SIG-M5 treated with dmso at 0.1 percent for 504 hours (cell line): ENCODE measurements at regions not wholly inside any gene's neighbourhood (a gene's known extent, or its start where the extent isn't known, plus 50 kb on each side); places are given as distances from the start of the nearest gene placed in this dataset.
"Not testable (repeated sequence)": the region's sequence is repeated elsewhere in the genome, so short reads cannot be mapped to it uniquely, and the experiment has no call there.

Experiments
- DNase-seq: peaks from one replicate; lab custom pipeline; 2025; ENCODE audit not compliant: unreplicated experiment; lab: John Stamatoyannopoulos, UW

DNA sequence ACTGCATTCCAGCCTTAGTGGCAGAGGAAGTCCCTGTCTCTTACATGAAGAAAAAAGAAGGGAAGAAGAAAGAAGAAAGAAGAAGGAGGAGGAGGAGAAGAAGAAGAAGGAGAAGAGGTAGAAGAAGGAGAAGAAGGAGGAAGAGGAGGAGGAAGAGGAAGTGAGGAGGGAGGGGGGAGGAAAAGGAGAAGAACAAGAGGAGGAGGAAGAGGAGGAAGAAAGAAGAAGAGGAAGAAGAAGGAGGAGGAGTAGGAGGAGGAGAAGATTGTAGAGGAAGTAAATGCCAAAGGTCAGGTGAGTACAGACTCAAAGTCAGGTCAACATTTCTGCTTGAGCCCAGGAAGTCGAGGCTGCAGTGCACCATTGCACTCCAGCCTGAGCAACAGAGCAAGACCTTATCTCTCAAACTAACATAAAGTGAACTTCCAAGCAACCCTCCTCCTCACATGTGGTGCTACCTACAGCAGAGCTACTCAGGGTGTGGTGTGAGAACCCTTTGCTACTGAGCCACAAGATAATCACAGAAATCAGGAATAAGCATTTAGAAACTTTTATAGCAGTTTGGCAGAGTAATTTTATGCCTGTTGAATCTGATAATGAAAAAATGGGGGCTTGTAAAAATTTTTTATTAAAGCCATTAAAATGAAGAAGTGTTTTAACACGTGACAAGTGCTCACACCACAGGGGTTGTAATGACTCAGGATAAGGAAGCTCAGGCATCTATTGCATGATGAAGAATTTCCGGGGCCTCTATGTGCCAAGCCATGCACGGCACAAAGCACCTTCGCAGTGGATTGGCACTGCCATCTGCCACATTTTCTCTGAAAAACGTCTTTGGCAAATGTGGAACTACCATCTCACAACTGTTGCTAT is 224.9 kb upstream of the AUTS2 start:
- DNase-seq = no peak

DNA sequence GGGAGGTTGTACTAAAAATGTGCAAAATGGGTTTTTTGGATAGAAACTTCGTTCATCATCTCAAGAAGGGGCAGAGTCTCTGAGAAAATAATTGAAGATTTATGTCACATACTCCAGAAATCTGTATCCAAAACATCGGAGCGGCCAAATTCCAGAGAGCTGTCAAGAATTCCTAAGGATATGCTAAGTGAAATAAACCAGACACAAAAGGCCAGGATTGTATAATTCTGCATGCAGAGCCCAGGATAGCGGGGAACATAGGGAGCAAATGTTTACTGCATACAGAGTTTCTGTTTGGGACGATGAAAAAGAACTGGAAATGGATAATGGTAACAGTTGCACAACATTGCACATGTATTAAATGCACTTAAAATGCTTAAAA is 224.2 kb upstream of the AUTS2 start:
- no peak for DNase-seq

DNA sequence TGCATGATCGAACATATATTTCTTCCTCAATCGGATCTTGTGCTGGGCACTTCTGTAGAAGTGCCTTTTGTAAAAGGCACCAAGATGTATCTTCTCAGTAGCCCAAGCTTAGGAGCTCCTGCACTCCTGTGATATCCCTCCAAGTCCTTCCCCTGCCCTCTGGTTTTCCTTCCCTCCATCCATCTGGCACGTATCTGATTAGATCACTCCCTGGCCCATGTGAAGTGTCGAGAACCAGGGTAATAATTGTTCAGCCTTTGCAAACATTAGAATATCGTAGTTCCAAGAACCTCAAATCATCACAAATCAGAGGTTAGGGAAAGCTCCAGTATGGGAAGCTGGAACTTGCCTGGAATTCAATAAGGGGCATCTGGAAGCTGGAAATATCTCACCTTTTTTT is 221.1 kb upstream of the AUTS2 start:
- DNase-seq = no peak

DNA sequence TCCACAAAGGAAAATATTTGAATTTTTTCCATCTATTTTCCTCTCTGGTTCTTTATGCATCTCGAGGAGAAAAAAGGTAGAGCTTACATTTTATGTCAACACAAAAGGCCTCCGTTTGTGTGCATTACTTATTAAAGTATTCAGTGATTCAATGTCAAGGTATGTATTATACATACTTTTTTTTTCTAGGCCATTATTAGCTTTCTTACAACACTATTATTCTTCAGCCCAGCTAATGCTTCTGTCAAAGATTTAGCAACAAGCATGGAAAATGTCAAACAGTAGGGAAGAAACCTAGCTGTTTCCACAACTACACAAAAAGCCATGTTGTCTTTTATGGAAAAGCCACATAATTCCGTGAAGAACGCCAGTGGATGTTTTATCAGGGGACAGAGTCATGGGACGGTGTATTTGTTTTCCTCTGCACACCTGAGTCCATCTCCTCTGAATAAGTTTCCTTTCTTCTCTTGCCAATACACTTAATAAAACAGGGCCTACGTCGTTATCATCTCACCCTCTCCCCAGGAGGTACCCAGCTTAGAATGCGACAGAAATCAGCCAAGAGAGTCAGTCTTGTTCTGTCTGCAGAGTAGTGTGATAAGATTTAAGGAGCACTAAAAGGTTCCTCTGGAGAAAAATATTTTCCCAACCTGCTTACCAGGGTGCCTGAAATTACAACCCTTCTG is 209.7 kb upstream of the AUTS2 start:
- no peak for DNase-seq

DNA sequence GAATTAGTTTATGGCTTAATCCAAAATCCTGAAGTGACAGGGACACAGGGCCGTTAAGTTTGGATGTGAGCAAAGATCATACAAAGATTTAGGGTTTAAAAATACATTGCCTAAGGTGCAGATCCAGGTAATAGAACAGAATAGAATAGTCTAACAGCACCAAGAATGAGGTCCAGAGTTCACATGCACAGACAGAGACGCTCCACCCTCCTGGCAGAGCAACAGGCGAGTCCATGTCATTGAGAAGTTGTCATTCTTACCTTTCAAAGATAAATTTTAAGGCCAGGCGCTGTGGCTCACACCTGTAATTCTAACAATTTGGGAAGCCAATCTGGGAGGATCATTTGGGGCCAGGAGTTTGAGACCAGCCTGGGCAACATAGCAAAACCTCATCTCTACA is 209.1 kb upstream of the AUTS2 start:
- no peak for DNase-seq

DNA sequence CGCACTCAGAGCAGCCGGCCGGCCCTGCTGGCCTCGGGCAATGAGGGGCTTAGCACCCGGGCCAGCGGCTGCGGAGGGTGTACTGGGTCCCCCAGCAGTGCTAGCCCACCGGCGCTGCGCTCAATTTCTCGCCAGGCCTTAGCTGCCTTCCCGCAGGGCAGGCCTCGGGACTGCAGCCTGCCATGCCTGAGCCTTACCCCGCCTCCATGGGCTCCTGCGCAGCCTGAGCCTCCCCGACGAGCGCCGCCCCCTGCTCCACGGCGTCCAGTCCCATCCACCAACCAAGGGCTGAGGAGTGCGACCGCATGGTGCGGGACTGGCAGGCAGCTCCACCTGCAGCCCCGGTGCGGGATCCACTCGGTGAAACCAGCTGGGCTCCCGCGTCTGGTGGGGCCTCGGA is 204.4 kb upstream of the AUTS2 start:
- DNase-seq = not testable (repeated sequence)

DNA sequence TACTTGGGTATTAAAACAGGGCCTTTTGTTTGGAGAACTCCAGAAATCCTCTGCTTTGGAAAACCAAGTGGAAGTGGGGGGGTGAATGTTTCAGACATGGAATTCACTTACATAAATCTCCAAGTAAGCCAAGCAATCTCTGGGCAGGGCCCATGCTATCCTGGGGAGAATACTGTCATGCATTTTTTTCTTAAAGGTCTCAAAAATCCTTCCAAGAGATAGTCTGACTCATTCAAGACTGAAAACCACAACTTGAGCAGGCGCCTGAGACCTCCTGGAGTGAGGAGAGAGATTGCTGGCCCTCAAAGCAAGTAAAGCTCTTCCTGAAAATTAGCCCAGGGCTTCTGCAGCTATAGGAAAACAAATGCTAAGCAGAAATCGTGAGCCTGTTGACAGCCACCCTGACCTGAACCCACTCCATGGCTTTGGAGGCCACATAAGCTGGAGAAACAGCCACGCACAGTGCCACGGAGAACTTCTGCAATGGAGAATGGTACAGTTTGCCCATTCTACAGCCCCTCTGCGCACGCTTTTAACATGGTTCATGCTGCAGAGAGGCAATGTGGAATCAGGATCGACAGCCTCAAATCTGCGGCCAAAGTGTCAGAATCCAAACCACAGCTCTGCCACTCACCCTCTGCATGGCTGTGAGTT is 203.1 kb upstream of the AUTS2 start:
- no peak for DNase-seq

DNA sequence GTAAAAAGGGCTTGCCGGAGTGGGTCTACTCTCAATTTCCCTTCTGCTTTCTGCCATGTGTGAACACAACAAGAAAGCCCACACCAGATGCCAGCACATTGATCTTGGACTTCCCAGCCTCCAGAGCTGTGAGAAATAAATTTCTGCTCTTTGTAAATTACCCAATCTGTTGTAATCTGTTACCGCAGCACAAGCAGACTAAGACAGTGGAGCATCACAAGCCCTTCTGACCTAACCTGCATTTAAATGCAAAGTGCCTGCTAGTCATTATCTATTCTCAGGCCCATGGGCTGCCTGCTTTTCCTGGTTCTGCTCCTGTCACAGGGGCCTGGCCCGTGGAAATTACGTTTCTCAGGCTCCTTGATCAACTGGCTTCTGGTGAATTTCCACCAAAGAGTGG is 199.3 kb upstream of the AUTS2 start:
- DNase-seq = no peak

DNA sequence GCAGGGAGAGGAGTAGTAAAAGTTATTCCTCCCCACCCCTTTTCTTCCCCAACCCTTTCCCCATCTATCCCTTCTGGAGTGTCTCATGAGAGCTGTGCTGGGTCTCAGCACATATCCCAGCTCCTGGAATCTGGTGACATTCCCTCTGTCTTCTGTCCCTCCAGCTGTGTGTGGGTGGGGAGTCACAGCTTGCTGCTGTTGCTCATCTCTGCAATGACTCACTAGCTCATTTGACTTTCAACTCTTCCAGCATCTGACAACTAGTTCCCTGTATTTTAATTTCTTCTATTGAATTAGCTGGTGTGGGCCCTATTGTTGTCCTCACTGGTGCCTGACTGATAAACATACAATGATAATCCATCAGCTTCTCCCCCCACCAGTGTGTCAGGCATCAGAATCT is 198.9 kb upstream of the AUTS2 start:
- DNase-seq = no peak

DNA sequence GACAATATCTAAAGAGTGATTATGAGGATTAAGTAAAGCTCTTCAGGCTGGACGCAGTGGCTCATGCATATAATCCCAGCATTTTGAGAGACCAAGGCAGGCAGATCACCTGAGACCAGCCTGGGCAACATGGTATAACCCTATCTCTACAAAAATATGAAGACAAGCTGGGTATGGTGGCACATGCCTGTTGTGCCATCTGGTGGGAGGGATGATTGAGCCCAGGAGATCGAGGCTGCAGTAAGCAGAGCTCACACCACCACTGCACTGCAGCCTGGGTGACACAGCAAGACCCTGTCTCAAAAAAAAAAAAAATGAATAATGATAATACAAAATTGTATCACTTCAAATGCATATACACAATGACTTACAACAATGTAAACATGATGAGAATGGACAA is 195.6 kb upstream of the AUTS2 start:
- no peak for DNase-seq

DNA sequence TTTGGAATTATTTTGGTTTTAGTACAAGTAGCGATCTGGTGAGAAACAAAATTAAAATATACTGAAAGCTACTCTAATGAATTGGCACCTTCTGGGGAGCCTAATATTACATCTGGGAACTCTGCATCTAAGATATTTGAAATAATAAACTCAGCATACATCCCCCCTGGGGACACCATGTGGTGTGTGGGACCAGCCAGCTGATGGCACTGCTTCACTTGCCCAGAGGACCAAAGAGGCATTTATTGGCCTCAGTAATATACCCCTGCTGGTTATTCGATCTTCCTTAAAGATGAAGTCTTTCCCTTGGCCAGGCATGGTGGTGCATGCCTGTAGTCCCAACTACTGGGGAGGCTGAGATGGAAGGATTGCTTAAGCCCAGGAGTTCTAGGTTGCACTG is 195.1 kb upstream of the AUTS2 start:
- no peak for DNase-seq

DNA sequence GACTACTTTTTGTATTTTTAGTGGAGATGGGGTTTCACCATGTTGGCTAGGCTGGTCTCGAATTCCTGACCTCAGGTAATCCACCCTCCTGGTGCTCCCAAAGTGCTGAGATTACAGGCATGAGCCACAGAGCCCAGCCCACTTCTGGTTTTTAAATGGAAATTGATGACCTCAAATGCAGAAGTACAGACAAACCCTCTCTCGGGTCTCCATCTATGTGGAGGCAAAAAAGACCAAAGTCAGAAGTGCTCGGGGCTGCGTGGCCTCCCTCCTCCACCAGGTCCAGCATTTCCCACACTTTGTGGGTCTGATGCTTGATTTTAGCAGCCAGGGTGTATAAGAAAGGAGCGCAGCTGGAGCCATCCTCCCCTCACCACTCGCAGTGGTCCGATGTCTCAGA is 187.3 kb upstream of the AUTS2 start:
- no peak for DNase-seq

DNA sequence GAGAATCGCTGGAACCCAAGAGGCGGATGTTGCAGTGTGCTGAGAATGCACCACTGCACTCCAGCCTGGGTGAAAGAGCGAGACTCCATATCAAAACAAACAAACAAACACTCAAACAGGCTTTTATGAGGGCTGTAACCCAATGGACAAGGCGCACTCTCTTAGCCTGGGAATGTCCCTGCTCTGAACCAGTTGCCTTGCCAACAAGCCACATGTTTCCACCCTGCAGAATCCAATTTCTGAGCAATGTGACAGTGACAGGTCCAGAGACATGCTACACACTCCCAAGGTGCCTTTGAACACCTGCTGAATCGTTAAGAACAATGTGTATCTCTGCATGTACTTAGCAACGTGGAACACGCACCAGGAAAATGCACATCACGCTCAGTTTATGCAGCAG is 186.8 kb upstream of the AUTS2 start:
- no peak for DNase-seq

DNA sequence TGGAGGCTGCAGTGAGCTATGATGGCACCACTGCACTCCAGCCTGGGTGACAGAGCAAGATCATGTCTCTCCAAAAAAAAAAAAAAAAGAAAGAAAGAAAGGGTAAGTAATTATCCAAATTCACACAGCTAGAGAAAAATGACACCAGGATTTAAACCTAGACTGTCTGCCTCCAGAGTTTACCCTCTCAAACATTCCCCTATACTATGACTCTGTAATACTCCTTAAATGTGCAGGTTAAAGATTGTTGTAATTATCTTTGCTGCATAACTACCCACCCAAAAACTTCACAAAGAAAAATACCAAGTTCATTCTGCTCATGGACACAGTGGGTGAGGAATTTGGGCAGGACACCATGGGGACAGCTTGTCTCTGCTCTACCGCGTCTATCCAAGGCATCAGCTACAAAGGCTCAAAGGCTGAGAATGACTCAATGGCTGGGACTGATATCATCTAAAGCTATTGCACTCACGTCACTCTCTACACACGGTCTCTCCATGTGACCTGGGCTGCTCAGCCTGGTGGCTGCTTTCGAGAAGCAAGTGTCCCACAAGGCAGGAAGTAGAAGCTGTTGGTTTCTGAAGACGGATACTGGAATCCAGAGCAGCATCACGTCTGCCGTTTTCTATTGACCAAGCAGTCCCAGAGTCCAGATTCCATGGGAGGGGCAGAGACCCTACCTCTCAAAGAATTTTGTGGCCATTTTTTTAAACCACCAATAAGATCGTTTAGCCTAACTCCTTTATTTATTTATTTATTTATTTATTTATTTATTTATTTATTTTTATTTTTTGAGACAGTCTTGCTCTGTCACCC is 185.7 kb upstream of the AUTS2 start:
- peak; percentile 84 for DNase-seq

DNA sequence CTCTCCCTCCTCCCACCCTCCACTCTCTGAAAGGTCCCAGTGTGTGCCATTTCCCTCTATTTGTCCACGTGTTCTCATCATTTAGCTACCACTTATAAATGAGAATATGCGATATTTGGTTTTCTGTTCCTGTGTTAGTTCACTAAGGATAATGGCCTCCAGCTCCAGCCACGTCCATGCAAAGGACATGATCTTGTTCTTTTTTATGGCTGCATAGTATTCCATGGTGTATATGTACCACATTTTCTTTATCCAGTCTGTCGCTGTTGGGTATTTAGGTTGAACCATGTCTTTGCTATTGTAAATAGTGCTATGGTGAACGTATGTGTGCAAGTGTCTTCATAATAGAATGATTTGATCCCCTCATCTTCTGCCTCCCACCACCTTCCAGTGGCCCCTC is 183.7 kb upstream of the AUTS2 start:
- DNase-seq = no peak

DNA sequence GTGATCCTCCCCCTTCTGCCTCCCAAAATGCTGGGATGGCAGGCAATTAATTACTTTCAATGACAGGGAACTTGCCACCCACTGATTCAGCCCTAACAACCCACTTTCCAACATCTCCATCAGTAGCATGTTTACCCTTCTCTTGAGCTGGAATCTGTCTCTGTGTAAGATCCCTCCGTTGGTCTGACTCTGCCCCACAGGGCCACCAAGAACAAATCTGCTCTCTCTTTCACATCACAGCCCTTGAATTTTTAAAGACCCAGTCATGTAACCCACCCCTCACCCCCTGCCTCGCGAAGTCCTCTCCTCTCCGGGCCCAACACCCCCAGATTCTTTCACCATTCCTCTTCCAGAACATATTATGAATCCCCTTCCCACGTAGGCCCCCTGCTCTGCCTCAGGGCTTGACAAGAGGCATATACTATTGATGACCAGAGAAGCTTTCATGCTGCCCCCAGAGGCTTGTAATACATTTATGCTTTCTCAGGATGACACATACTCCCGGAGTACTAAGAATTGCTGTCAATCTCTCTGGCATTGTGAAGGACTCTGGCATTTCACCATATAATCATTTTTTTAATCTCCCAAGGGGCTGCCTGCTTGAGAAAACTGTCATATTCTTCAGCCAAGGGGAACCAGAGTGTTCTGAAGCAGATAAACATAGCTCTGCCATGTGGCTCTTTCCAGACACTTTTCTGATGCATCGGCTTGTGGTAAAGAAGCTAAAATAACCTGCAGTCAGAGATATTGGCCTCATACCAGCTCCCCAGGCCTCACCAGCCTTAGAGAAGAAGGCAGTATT is 179.2 kb upstream of the AUTS2 start:
- no peak for DNase-seq

DNA sequence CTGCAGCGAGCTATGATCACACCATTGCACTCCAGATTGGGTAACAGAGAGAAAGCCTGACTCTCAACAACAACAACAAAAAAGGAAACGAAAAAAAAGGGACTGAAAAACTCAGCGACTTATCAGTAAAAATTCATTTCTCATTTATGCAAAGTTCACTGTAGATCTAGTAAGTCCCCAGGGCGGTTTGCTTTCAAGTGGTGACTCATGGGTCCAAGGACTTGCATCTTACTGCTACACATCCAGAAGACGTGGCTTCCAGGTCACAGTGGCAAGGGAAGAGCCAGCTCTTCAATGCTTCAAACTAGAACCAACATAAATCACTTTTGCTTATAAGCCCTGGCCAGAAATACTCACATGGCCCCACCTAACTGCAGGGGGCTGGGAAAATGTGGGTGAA is 178.3 kb upstream of the AUTS2 start:
- peak; percentile 1 for DNase-seq

DNA sequence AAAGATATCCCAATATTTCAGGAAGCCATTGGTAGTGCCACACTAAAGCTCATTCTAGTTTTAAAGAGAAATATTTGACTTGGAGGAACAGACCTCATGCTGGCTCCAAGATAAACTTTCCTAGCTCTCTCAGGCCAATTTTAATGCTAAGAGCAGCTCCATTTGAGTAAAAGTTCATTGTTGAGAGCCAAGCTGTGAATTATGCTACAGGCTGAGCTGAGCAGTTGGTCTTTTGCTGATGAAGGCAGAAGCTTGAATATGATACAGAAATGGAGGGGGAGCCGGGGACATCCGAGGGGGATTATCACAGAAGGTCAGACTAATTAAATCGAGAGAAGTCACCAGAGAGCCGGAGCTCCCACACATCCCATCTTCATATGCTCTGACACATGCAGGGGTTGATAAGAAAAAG is 175.7 kb upstream of the AUTS2 start:
- DNase-seq = no peak

DNA sequence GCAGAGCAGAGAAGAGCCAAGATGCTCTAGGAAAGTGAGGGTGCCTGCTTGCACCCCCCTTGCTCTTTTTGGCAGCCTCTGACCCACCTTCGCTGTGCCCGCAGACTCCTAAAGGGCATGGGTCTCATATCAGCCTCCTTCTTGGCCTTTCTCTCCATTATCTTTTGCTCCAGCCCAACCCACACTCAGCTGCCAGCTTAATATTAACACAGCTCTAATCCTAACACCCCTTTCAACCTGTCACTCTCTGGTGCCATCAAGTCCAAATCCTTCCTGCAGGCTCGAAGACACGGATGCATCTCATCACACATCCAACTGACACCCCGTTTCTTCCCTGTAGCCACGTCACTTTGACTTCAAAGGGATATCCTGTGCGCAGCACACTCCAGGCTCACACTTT is 171.6 kb upstream of the AUTS2 start:
- no peak for DNase-seq

DNA sequence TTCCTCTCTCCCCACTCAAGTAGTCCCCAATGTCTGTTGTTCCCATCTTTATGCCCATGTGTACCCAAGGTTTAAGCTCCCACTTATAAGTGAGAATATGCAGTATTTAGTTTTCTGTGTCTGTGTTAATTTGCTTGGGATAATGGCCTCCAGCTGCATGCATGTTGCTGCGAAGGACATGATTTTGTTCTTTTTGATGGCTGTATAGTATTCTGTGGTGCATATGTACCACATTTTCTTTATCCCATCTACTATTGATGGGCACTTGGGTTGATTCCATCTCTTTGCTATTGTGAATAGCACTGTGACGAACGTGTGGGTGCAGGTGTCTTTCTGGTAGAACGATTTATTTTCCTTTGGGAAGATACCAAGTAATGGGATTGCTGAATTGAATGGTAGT is 170.2 kb upstream of the AUTS2 start:
- DNase-seq = no peak
